Breast epithelium (tissue), 3 donors: ENCODE measurements at regions not wholly inside any gene's neighbourhood (a gene's known extent, or its start where the extent isn't known, plus 50 kb on each side); places are given as distances from the start of the nearest gene placed in this dataset.

Experiments used
- CTCF ChIP-seq, 3 donors: fragments of 450-650 bp; IDR thresholded peaks; one replicate each; pipeline ENCODE4 v1.5.1; 2016 to 2017; ENCODE audit warnings: antibody characterized with exemption in 3 of 3, mild to moderate bottlenecking in 3 of 3, moderate library complexity in 3 of 3
- POLR2A ChIP-seq: fragments of 450-650 bp; IDR thresholded peaks from one replicate; pipeline ENCODE4 v1.6.1; 2016; ENCODE audit warnings: antibody characterized with exemption, mild to moderate bottlenecking, moderate library complexity
- POLR2AphosphoS5 ChIP-seq, 3 donors: sonication (generic); formaldehyde crosslinking; IDR thresholded peaks; one replicate each; pipeline ENCODE4 v1.6.1; 2017; ENCODE audit warnings: antibody characterized with exemption in 3 of 3

GRCh38 chr4:134544303-134544770 lies 342.7 kb upstream of the PABPC4L start:
- TF ChIP-seq CTCF (IDR thresholded peaks at IDR 0.05) (no peak), POLR2A (no peak), POLR2AphosphoS5 (IDR thresholded peaks at IDR 0.05) (no peak)
